GM23338 (cell line): ENCODE measurements at regions not wholly inside any gene's neighbourhood (a gene's known extent, or its start where the extent isn't known, plus 50 kb on each side); places are given as distances from the start of the nearest gene placed in this dataset.

ENCODE experiments used
- CREB1 ChIP-seq: fragments of 250-450 bp; sonication (Bioruptor Pico); IDR thresholded peaks from 2 replicates; pipeline ENCODE4 v1.5.0; 2020; ENCODE audit warnings: low read depth, mild to moderate bottlenecking, moderate library complexity
- CTCF ChIP-seq, 2 experiments: fragments of 200-600 bp in 1 of 2; sonication (generic) in 1 of 2; conservative IDR thresholded peaks; 2 replicates each; pipeline versions ENCODE4 v1.5.1 to v1.6.1; 2016 to 2017; ENCODE audit warnings: antibody characterized with exemption in 2 of 2, low read depth in 2 of 2, mild to moderate bottlenecking in 2 of 2, moderate library complexity in 1 of 2
- ETS1 ChIP-seq: IDR thresholded peaks from 2 replicates; pipeline ENCODE4 v1.6.1; 2016; ENCODE audit warnings: antibody characterized with exemption
- EZH2 ChIP-seq: fragments of 200-600 bp; sonication (generic); IDR thresholded peaks from one replicate; pipeline ENCODE4 v1.8.0; 2017; ENCODE audit warnings: antibody characterized with exemption, mild to moderate bottlenecking, low read depth; ENCODE audit not compliant: unreplicated experiment
- EZH2phosphoT487 ChIP-seq: fragments of 200-600 bp; sonication (generic); IDR thresholded peaks from one replicate; pipeline ENCODE4 v1.8.1; 2018; ENCODE audit warnings: antibody characterized with exemption; ENCODE audit not compliant: unreplicated experiment
- REST ChIP-seq: IDR thresholded peaks from one replicate; pipeline ENCODE4 v1.6.1; 2018; ENCODE audit warnings: antibody characterized with exemption; ENCODE audit not compliant: unreplicated experiment

GRCh38 chr1:80472145-80472544 is 1328.6 kb upstream of the ADGRL2 start:
- TF ChIP-seq CTCF (conservative IDR thresholded peaks at IDR 0.05; ENCODE audit: low read depth in 2 of 2) (no peak), CREB1 (CRISPR knock-in tag) (no peak), EZH2 (no peak), EZH2phosphoT487 (no peak), ETS1 (no peak), REST (no peak)
